ENCODE measurements at regions not wholly inside any gene's neighbourhood (a gene's known extent, or its start where the extent isn't known, plus 50 kb on each side); places are given as distances from the start of the nearest gene placed in this dataset.

DNA sequence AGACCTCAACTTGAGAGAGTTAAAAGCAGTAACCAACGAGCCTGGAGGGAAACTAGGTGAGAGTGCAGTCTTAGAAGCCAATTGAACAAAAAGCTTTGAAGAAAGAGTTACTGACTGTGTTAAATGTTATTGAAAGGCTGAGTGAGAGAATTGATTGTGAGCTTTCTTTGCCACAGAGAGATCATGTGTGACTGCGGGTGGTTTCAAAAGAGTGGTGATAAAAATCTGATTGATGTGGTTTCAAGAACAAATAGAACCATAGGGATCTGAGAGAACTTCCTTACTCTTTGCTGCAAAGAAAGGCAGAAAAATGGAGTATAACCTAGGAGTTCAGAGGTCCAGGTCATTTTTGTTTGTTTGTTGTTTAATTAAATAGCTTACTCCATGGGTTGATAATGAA is 759.9 kb upstream of the ALCAM start:
- ATAC-seq (ENCODE audit: insufficient read depth, low read depth): peak; percentile 78
- Histone ChIP-seq H3K79me2 (ENCODE audit: insufficient read depth, low read length) (no peaks in the 10 kb centered on the region), H3K4me1 (ENCODE audit: insufficient read depth, low read length) (no peaks in the 10 kb centered on the region), H3K9me3 (ENCODE audit: insufficient read depth, low read length, severe bottlenecking) (no peaks in the 10 kb centered on the region), H3K27me3 (ENCODE audit: insufficient read depth, low read length, poor library complexity) (no peaks in the 10 kb centered on the region), H3K4me3 (ENCODE audit: low read depth in 1 of 2, low read length in 2 of 2) (no peak overlapping the region), H4K20me1 (ENCODE audit: insufficient read depth, low read length) (no peaks in the 10 kb centered on the region), H3K9ac (ENCODE audit: low read depth, low read length) (no peak overlapping the region), H2AFZ (ENCODE audit: low read depth, low read length) (no peak overlapping the region), H3K36me3 (ENCODE audit: insufficient read depth, low read length) (no peaks in the 10 kb centered on the region), H3K27ac (ENCODE audit: low read length) (no peak overlapping the region), H3K4me2 (ENCODE audit: insufficient read depth, low read length) (no peak overlapping the region)
- peak; percentile 5 for DNase-seq
- TF ChIP-seq, protein P1, sequence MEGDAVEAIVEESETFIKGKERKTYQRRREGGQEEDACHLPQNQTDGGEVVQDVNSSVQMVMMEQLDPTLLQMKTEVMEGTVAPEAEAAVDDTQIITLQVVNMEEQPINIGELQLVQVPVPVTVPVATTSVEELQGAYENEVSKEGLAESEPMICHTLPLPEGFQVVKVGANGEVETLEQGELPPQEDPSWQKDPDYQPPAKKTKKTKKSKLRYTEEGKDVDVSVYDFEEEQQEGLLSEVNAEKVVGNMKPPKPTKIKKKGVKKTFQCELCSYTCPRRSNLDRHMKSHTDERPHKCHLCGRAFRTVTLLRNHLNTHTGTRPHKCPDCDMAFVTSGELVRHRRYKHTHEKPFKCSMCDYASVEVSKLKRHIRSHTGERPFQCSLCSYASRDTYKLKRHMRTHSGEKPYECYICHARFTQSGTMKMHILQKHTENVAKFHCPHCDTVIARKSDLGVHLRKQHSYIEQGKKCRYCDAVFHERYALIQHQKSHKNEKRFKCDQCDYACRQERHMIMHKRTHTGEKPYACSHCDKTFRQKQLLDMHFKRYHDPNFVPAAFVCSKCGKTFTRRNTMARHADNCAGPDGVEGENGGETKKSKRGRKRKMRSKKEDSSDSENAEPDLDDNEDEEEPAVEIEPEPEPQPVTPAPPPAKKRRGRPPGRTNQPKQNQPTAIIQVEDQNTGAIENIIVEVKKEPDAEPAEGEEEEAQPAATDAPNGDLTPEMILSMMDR (IDR thresholded peaks at IDR 0.05; ENCODE audit: borderline replicate concordance, extremely low read depth, low read length, poor library complexity, severe bottlenecking): no peak
- TF ChIP-seq EZH2 (IDR thresholded peaks at IDR 0.05; ENCODE audit: borderline replicate concordance, low read depth, low read length, severe bottlenecking): no peak

DNA sequence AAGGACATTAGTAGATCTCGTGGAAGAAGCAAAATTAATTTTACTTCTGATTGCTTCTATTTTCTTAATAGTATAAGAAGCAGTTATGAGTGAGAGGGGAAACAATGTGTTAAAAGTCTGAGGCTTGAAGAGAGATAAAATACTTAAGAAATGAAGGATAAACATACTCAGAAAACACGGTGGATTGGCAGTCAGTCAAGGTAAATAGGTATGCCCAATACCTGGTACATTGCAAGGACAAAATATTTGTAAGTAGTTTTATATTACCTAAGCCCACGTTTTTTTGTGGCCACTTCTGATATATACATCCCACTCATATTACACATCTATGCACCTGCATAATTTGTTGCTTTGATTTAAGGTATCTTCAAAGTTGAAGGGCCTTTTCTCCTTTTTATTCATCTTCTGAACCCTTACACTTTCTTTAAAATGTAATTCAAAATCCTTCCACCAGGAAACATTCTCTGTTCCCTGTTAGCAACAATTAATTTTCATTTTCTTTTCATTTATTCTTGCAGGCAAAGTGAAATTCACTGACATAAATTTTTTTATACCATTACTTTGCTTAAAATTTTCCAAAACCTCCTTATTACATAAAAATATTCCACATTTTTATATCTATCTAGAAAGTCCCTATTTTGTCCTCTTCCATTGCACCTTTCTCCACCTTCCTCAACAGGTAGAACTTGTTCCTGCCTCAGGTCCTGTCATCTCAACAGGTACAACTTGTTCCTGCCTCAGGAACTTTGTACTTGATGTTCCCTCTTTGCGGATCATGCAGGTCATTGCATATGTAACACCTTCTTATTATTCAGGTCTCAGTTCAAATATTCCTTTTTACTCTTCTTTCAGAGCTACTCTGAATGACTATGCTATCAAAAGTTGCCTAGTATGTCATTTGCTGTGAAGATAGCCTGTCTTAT is 755.7 kb upstream of the ALCAM start:
- no peak overlapping the region for H3K27ac ChIP-seq (ENCODE audit: low read length)
- TF ChIP-seq, protein P1 (IDR thresholded peaks at IDR 0.05; ENCODE audit: borderline replicate concordance, extremely low read depth, low read length, poor library complexity, severe bottlenecking): no peak
- TF ChIP-seq EZH2 (IDR thresholded peaks at IDR 0.05; ENCODE audit: borderline replicate concordance, low read depth, low read length, severe bottlenecking): no peak
- no peaks in the 10 kb centered on the region for H3K9me3 ChIP-seq (ENCODE audit: insufficient read depth, low read length, severe bottlenecking)
- no peak overlapping the region for H3K4me2 ChIP-seq (ENCODE audit: insufficient read depth, low read length)
- DNase-seq (no peak), ATAC-seq (ENCODE audit: insufficient read depth, low read depth) (no peak)
- no peaks in the 10 kb centered on the region for H3K27me3 ChIP-seq (ENCODE audit: insufficient read depth, low read length, poor library complexity)
- H3K36me3 ChIP-seq (ENCODE audit: insufficient read depth, low read length): no peaks in the 10 kb centered on the region
- no peak overlapping the region for H2AFZ ChIP-seq (ENCODE audit: low read depth, low read length)
- no peak overlapping the region for H3K9ac ChIP-seq (ENCODE audit: low read depth, low read length)
- H3K4me1 ChIP-seq (ENCODE audit: insufficient read depth, low read length): no peaks in the 10 kb centered on the region
- H3K4me3 ChIP-seq (ENCODE audit: low read depth in 1 of 2, low read length in 2 of 2): no peak overlapping the region
- H4K20me1 ChIP-seq (ENCODE audit: insufficient read depth, low read length): no peaks in the 10 kb centered on the region
- no peaks in the 10 kb centered on the region for H3K79me2 ChIP-seq (ENCODE audit: insufficient read depth, low read length)

DNA sequence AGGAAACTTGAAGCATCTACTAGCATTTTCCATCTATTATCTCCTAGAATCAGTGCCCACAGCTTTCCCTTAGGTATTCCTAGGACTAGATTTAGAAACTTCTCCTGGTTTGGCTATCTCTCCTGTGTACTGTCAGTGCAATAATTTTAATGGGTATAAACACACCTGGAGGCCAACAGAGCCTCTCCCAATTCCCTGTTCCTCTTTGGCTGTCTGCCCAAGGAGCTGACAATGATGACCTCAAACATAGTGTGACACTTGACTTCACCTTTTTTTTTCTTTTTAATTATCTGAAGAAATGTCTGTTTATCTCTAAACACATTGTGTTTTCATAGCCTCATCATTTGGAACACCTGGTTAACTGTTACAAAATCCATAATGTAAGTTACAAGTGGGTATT is 754.5 kb upstream of the ALCAM start:
- Histone ChIP-seq H3K4me2 (ENCODE audit: insufficient read depth, low read length) (no peak overlapping the region), H3K36me3 (ENCODE audit: insufficient read depth, low read length) (no peaks in the 10 kb centered on the region), H3K9ac (ENCODE audit: low read depth, low read length) (no peak overlapping the region), H3K9me3 (ENCODE audit: insufficient read depth, low read length, severe bottlenecking) (no peaks in the 10 kb centered on the region), H2AFZ (ENCODE audit: low read depth, low read length) (no peak overlapping the region), H3K27ac (ENCODE audit: low read length) (no peak overlapping the region), H3K27me3 (ENCODE audit: insufficient read depth, low read length, poor library complexity) (no peaks in the 10 kb centered on the region), H4K20me1 (ENCODE audit: insufficient read depth, low read length) (no peaks in the 10 kb centered on the region), H3K4me3 (ENCODE audit: low read depth in 1 of 2, low read length in 2 of 2) (no peak overlapping the region), H3K79me2 (ENCODE audit: insufficient read depth, low read length) (no peaks in the 10 kb centered on the region), H3K4me1 (ENCODE audit: insufficient read depth, low read length) (no peaks in the 10 kb centered on the region)
- no peak for TF ChIP-seq EZH2 (IDR thresholded peaks at IDR 0.05; ENCODE audit: borderline replicate concordance, low read depth, low read length, severe bottlenecking)
- TF ChIP-seq, protein P1 (IDR thresholded peaks at IDR 0.05; ENCODE audit: borderline replicate concordance, extremely low read depth, low read length, poor library complexity, severe bottlenecking): no peak
- ATAC-seq (ENCODE audit: insufficient read depth, low read depth) (no peak), DNase-seq (no peak)
